Endodermal cell (in vitro differentiated cells): ENCODE measurements at regions not wholly inside any gene's neighbourhood (a gene's known extent, or its start where the extent isn't known, plus 50 kb on each side); places are given as distances from the start of the nearest gene placed in this dataset.

Experiments used
- DNase-seq: peaks from one replicate; pipeline ENCODE4 v3.0.0-alpha.2; 2017
- H3K27ac ChIP-seq: 2 replicates; pipeline ENCODE4 v1.5.1; 2013; ENCODE audit warnings: mild to moderate bottlenecking, low read depth, low read length, moderate library complexity
- H3K27me3 ChIP-seq: 2 replicates; pipeline ENCODE4 v1.6.1; 2013; ENCODE audit warnings: mild to moderate bottlenecking, low read length, moderate library complexity; ENCODE audit not compliant: insufficient read depth, control insufficient read depth, poor library complexity, severe bottlenecking
- H3K36me3 ChIP-seq: 2 replicates; pipeline ENCODE4 v1.7.0; 2013; ENCODE audit warnings: mild to moderate bottlenecking, low read length, moderate library complexity; ENCODE audit not compliant: control insufficient read depth, insufficient read depth
- H3K4me1 ChIP-seq: one replicate; pipeline ENCODE4 v1.7.0; 2013; ENCODE audit warnings: low read length; ENCODE audit not compliant: control insufficient read depth, insufficient read depth
- H3K4me3 ChIP-seq: 2 replicates; pipeline ENCODE4 v1.5.1; 2013; ENCODE audit warnings: mild to moderate bottlenecking, low read length, moderate library complexity
- H3K9ac ChIP-seq: 2 replicates; pipeline ENCODE4 v1.6.1; 2013; ENCODE audit warnings: mild to moderate bottlenecking, low read length, moderate library complexity; ENCODE audit not compliant: poor library complexity, severe bottlenecking; ENCODE audit errors: extremely low read depth
- H3K9me3 ChIP-seq: 2 replicates; pipeline ENCODE4 v1.6.1; 2013; ENCODE audit warnings: mild to moderate bottlenecking, low read length, moderate library complexity; ENCODE audit not compliant: control insufficient read depth
- H3K27ac Mint-ChIP-seq: 2 replicates; pipeline ENCODE4 v1.8.0; 2020; ENCODE audit warnings: mixed read lengths
- H3K27me3 Mint-ChIP-seq: 2 replicates; pipeline ENCODE4 v1.8.0; 2021; ENCODE audit warnings: mild to moderate bottlenecking, mixed read lengths; ENCODE audit not compliant: insufficient read depth
- H3K36me3 Mint-ChIP-seq: 2 replicates; pipeline ENCODE4 v1.8.0; 2020; ENCODE audit warnings: low read depth, mixed read lengths
- H3K4me1 Mint-ChIP-seq: 2 replicates; pipeline ENCODE4 v1.8.0; 2020; ENCODE audit warnings: mixed read lengths
- H3K4me3 Mint-ChIP-seq: 2 replicates; pipeline ENCODE4 v1.8.0; 2020; ENCODE audit warnings: mild to moderate bottlenecking, moderate library complexity, mixed read lengths
- H3K9me3 Mint-ChIP-seq: 2 replicates; pipeline ENCODE4 v1.8.0; 2020; ENCODE audit warnings: mild to moderate bottlenecking, mixed read lengths
- WGBS, 2 experiments: methylation state at CpG; one replicate each; pipeline versions ENCODE4 v1.1.5 to v1.1.7; 2013; ENCODE audit warnings: missing lambda C conversion rate in 2 of 2, mixed read lengths in 1 of 2; ENCODE audit not compliant: insufficient coverage in 1 of 2, insufficient read length in 1 of 2; 5-methylcytosine and 5-hydroxymethylcytosine counted together
- TF ChIP-seq, protein P1 (sequence below): fragments of 200-600 bp; sonication (generic); conservative IDR thresholded peaks from 2 replicates; pipeline ENCODE4 v1.5.0; 2021; ENCODE audit warnings: antibody characterized with exemption, mild to moderate bottlenecking

DNA sequence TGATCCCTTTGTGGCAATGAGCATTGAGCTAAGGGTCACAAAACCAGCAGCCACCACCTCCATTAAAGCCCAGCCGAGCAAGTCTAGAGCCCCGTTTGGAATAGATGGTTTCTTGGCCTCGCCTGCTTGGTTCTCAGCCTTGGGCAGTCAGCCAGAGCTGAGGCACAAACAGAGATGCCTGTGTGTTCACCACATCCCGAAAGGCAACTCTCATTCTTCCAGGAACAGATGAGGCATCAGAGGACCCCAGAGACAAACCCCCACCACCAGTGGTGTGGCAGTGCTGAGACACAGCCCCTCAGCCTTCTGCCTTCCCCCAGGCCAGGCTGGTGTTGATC, 203.3 kb upstream of the ZMIZ1 start:
- Mint-ChIP-seq H3K27ac (no peak overlapping the region), H3K4me1 (peaks cover 2% of the 10 kb centered on the region), H3K9me3 (no peaks in the 10 kb centered on the region), H3K4me3 (no peak overlapping the region), H3K36me3 (no peaks in the 10 kb centered on the region), H3K27me3 (peaks cover 21% of the 10 kb centered on the region)
- 91 to 96% methylated on average over 3 to 4 of the region's 4 CpGs for WGBS, 2 experiments
- H3K9me3 ChIP-seq, result no peaks in the 10 kb centered on the region
- H3K9ac ChIP-seq, result no peak overlapping the region
- no peak for DNase-seq
- no peaks in the 10 kb centered on the region for H3K36me3 ChIP-seq
- no peak overlapping the region for H3K27ac ChIP-seq
- peaks cover 5% of the 10 kb centered on the region for H3K27me3 ChIP-seq
- H3K4me3 ChIP-seq, result no peak overlapping the region
- H3K4me1 ChIP-seq, result no peaks in the 10 kb centered on the region
- TF ChIP-seq, protein P1, sequence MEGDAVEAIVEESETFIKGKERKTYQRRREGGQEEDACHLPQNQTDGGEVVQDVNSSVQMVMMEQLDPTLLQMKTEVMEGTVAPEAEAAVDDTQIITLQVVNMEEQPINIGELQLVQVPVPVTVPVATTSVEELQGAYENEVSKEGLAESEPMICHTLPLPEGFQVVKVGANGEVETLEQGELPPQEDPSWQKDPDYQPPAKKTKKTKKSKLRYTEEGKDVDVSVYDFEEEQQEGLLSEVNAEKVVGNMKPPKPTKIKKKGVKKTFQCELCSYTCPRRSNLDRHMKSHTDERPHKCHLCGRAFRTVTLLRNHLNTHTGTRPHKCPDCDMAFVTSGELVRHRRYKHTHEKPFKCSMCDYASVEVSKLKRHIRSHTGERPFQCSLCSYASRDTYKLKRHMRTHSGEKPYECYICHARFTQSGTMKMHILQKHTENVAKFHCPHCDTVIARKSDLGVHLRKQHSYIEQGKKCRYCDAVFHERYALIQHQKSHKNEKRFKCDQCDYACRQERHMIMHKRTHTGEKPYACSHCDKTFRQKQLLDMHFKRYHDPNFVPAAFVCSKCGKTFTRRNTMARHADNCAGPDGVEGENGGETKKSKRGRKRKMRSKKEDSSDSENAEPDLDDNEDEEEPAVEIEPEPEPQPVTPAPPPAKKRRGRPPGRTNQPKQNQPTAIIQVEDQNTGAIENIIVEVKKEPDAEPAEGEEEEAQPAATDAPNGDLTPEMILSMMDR, result no peak

DNA sequence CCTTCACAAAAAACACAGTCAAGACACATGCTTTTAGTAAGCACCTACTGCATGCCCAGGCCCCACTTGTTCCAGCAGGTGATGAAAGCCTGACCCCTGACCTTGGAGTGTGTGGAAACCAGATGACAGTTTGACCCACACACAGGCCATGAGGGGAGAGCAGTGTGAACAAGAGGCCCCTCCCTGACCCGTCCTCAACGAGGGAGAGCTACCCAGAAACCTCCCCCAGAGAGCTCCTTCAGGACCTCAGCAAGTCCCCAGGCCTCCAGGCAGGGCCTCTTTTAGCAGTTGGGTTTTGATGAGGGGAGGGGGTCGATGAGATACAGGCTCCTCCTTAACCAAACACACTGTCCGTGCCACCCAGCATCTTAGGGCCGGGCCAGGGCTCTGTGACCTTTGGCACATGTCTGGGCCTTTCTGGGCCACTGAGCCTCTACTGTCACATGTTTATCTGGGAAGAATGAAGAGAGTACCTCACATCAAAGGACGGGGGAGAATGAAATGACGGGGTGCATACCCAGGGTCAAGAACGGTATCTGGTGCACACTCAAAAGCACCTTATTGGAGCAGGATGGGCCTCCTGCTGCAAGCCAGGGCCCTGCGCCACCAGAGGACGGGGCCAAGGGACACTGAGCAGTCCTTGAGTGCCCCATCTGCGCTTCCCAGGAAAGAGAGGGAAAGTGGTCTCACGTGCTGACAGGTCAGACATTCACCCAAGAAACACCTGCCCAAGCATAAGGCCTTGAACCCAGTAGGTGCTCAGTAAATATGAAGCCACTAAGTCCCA, 202.6 kb upstream of the ZMIZ1 start:
- Histone ChIP-seq H3K36me3 (no peaks in the 10 kb centered on the region), H3K4me1 (no peaks in the 10 kb centered on the region), H3K4me3 (no peak overlapping the region), H3K27ac (no peak overlapping the region), H3K9me3 (no peaks in the 10 kb centered on the region), H3K27me3 (peaks cover 5% of the 10 kb centered on the region), H3K9ac (no peak overlapping the region)
- Mint-ChIP-seq H3K9me3 (no peaks in the 10 kb centered on the region), H3K36me3 (no peaks in the 10 kb centered on the region), H3K4me1 (peaks cover 2% of the 10 kb centered on the region), H3K27ac (no peak overlapping the region), H3K4me3 (no peak overlapping the region), H3K27me3 (peaks cover 21% of the 10 kb centered on the region)
- no peak for DNase-seq
- TF ChIP-seq, protein P1, result no peak
- 94 to 98% methylated on average over 9 to 12 of the region's 12 CpGs for WGBS, 2 experiments

DNA sequence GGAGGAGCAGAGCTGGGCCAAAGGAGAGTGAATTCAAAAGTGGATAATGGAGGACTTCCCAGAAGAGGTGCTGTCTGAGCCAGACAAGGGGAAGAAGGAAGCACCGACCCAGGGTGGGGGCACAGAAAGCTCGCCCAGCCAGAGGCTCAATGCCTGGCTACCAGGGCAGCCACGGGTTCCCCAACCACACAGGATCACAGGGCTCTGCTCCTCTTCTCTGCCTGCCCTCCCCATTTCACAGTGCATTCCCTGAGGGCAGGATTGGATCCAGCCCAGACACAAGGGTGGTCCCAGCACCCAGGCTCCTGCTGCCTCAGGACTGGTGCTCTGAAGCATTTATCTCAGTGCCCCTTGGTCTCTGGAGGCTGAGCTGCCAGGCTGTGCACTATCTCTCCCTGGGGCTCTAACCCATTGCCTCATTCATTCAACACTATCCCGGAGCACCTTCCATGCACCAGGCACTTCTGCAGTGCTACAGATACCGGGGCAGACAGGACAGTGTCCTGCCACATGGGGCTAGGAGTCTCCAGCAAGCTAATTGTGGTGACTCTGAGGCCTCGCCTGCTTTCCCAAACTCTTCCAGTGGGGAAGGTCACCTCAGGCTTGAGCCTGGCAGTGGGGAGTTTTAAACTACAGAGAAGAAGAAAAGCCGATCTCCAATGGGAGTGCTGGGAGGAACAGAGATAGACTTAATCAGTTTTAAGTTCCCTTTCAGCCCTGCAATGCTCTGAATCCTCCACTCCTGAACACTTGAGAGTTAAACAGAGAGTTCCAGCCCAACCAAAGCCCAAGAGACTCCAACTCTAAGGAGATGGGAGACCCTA, 201.8 kb upstream of the ZMIZ1 start:
- WGBS, 2 experiments, result 86 to 94% methylated on average over 7 of the region's 7 CpGs
- no peaks in the 10 kb centered on the region for H3K36me3 Mint-ChIP-seq
- H3K4me1 Mint-ChIP-seq, result peaks cover 2% of the 10 kb centered on the region
- Histone ChIP-seq H3K4me3 (no peak overlapping the region), H3K27me3 (peaks cover 5% of the 10 kb centered on the region), H3K9me3 (no peaks in the 10 kb centered on the region), H3K4me1 (no peaks in the 10 kb centered on the region), H3K27ac (no peak overlapping the region), H3K36me3 (no peaks in the 10 kb centered on the region), H3K9ac (no peak overlapping the region)
- DNase-seq, result no peak
- no peaks in the 10 kb centered on the region for H3K9me3 Mint-ChIP-seq
- no peak overlapping the region for H3K27ac Mint-ChIP-seq
- H3K4me3 Mint-ChIP-seq, result no peak overlapping the region
- TF ChIP-seq, protein P1, result no peak
- peaks cover 22% of the 10 kb centered on the region for H3K27me3 Mint-ChIP-seq
